ENCODE measurements at regions not wholly inside any gene's neighbourhood (a gene's known extent, or its start where the extent isn't known, plus 50 kb on each side); places are given as distances from the start of the nearest gene placed in this dataset.

DNA sequence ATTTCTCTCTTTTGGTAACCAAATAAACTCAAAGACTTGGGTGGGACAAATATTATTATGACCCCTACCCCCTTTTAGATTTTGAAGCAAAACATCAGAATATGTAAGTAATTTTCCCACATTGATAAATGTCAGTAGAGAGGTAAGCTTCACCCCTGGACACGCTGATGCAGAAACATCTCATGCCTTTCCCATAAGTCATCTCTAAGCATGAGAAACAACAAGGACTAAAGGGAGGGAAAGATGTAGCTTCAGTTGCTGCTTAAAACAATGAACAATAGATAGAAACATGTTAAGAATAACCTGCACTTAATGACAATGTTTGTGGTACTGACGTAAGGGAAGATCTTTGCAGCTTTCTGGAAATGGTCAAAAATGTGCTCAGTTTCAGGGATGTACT, 56.3 kb upstream of the SLC8A3 start:
- no peak for DNase-seq (ENCODE audit: low spot score)
- Mint-ChIP-seq H3K27ac (no peak overlapping the region), H3K36me3 (0 out of 2 replicates have a peak, but pooled peaks cover 2% of the 10 kb centered on the region), H3K27me3 (ENCODE audit: low read depth) (peaks cover 8% of the 10 kb centered on the region; the same call in 1 of the 2 replicates), H3K4me3 (no peak overlapping the region), H3K4me1 (peaks cover 9% of the 10 kb centered on the region), H3K9me3 (peaks cover 4% of the 10 kb centered on the region)
- CTCF ChIA-PET, result no interaction called here
- ATAC-seq, result no peak
- POLR2A ChIA-PET, result no interaction called here
- no peak for TF ChIP-seq ZNF317 (CRISPR knock-in tag; IDR thresholded peaks at IDR 0.05; ENCODE audit: borderline replicate concordance, low read depth)
- no peak for TF ChIP-seq CDX4 (CRISPR knock-in tag; IDR thresholded peaks at IDR 0.05; ENCODE audit: borderline replicate concordance)
- TF ChIP-seq GRHL2 (CRISPR knock-in tag; IDR thresholded peaks at IDR 0.05; ENCODE audit: insufficient replicate concordance, severe bottlenecking), result no peak
- no peak for TF ChIP-seq ZNF121 (CRISPR knock-in tag; IDR thresholded peaks at IDR 0.05)
- TF ChIP-seq HMGXB4 (CRISPR knock-in tag; IDR thresholded peaks at IDR 0.05), result no peak
- TF ChIP-seq ZNF396 (CRISPR knock-in tag; IDR thresholded peaks at IDR 0.05; ENCODE audit: borderline replicate concordance), result no peak
- TF ChIP-seq SMAD4 (CRISPR knock-in tag; IDR thresholded peaks at IDR 0.05), result no peak
- TF ChIP-seq ZNF532 (CRISPR knock-in tag; IDR thresholded peaks at IDR 0.05; ENCODE audit: borderline replicate concordance), result no peak
- TF ChIP-seq GABPB1 (CRISPR knock-in tag; IDR thresholded peaks at IDR 0.05), result no peak
- TF ChIP-seq AR (CRISPR knock-in tag; IDR thresholded peaks at IDR 0.05), result no peak
- no peak for TF ChIP-seq PRRX2 (CRISPR knock-in tag; IDR thresholded peaks at IDR 0.05)
- TF ChIP-seq AFF4 (CRISPR knock-in tag; IDR thresholded peaks at IDR 0.05; ENCODE audit: borderline replicate concordance), result no peak
- TF ChIP-seq SMAD3 (CRISPR knock-in tag; IDR thresholded peaks at IDR 0.05; ENCODE audit: borderline replicate concordance), result no peak
- TF ChIP-seq STAT6 (CRISPR knock-in tag; conservative IDR thresholded peaks at IDR 0.05; ENCODE audit: low read depth), result no peak
- TF ChIP-seq, protein P1, sequence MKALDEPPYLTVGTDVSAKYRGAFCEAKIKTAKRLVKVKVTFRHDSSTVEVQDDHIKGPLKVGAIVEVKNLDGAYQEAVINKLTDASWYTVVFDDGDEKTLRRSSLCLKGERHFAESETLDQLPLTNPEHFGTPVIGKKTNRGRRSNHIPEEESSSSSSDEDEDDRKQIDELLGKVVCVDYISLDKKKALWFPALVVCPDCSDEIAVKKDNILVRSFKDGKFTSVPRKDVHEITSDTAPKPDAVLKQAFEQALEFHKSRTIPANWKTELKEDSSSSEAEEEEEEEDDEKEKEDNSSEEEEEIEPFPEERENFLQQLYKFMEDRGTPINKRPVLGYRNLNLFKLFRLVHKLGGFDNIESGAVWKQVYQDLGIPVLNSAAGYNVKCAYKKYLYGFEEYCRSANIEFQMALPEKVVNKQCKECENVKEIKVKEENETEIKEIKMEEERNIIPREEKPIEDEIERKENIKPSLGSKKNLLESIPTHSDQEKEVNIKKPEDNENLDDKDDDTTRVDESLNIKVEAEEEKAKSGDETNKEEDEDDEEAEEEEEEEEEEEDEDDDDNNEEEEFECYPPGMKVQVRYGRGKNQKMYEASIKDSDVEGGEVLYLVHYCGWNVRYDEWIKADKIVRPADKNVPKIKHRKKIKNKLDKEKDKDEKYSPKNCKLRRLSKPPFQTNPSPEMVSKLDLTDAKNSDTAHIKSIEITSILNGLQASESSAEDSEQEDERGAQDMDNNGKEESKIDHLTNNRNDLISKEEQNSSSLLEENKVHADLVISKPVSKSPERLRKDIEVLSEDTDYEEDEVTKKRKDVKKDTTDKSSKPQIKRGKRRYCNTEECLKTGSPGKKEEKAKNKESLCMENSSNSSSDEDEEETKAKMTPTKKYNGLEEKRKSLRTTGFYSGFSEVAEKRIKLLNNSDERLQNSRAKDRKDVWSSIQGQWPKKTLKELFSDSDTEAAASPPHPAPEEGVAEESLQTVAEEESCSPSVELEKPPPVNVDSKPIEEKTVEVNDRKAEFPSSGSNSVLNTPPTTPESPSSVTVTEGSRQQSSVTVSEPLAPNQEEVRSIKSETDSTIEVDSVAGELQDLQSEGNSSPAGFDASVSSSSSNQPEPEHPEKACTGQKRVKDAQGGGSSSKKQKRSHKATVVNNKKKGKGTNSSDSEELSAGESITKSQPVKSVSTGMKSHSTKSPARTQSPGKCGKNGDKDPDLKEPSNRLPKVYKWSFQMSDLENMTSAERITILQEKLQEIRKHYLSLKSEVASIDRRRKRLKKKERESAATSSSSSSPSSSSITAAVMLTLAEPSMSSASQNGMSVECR (CRISPR knock-in tag; IDR thresholded peaks at IDR 0.05; ENCODE audit: borderline replicate concordance), result no peak

Data from WTC11 (cell line).